HG03432 (cell line): ENCODE measurements at regions not wholly inside any gene's neighbourhood (a gene's known extent, or its start where the extent isn't known, plus 50 kb on each side); places are given as distances from the start of the nearest gene placed in this dataset.

Experiments used
- ATAC-seq: cut with Tn5 transposase; IDR thresholded peaks from one replicate; pipeline ENCODE4 v1.9.1; 2021; ENCODE audit warnings: mild to moderate bottlenecking, moderate library complexity; ENCODE audit not compliant: unreplicated experiment

GRCh38 chr3:65044401-65044800 lies 356.6 kb upstream of the ADAMTS9 start:
- no peak for ATAC-seq

GRCh38 chr3:65042675-65043074 lies 354.9 kb upstream of the ADAMTS9 start:
- no peak for ATAC-seq

DNA sequence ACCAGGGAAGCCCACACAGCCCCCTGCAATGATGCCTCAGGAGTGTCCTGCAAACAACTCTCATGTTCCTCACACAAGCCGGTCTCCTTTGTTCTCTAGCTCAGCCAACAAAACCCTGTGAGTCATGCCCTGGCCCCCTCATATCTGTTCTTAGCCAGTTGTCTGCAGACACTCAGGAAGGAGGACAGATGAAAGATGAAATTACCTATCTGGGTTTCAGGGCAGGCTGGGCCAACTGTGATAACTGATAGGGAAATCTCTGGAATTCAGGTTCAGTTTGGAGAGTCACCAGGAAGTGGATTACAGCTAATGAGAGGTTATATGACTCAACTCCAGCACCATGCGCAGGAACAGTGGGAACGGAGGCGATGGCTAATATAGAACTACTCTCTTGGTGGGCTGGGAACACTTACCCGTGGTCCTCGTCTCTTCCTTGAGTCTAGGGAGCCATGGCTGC lies 352.0 kb upstream of the ADAMTS9 start:
- no peak for ATAC-seq

- ATAC-seq, result no peak
Measured at GRCh38 chr3:65037861-65038260, 350.1 kb upstream of the ADAMTS9 start.

DNA sequence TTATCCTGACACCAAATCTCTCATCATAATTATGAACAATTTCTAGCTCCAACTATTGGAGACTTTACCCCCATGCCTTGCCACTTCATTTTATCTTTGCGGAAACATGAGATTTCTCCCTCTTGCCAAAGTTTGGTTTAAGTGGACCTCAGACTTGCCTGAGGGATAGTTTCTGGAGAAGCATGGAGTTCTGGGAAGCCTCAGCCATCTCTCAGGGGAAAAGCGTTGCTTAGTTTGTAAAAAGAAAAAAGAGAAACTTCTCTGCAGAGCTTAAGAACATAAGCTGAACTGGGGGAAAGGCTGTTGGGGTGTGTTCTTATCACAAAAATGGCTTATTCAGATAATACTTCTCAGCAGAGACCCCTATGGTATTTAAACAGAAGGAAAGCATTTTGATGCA lies 347.4 kb upstream of the ADAMTS9 start:
- ATAC-seq, result no peak

DNA sequence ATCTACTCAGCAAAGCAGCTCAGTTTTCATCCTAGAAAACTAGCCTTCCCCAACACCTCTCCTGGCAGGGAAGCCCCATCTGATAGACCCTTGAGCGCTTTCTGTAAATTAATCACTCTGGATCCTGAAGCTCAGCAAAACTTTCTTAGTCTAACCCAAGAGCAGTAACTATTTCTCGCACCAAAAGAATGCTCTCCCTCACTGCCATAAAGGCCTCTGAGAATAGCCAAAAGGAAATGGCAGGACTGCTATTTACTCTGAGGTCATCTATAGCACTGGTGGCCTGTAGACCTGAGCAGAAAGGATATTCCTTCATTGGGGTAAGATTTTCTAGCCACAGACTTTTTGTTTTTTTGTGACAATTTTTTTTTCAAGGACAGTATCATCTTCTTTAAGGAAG lies 345.8 kb upstream of the ADAMTS9 start:
- no peak for ATAC-seq

GRCh38 chr3:65030847-65031463 lies 343.2 kb upstream of the ADAMTS9 start:
- ATAC-seq, result no peak

- ATAC-seq, result no peak
Measured at GRCh38 chr3:65030014-65030627, 342.3 kb upstream of the ADAMTS9 start.

DNA sequence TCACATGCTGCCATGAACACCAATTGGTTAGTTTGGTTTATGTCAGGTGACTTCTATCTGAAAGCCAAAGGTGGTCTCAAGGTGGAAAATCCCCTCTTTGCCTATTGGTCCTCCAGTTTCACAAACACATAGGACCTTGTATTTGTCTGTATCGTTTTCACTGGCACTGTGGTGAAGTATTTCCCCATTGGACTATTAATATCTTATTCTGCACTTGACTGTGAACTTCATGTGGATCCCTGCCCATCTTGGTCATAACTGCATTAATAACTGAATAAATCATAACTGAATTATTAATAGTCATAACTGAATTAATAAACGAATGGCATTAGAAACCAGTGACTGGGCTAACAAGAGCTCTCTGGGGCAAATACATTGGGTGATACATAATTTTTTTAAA lies 341.3 kb upstream of the ADAMTS9 start:
- ATAC-seq, result no peak

GRCh38 chr3:65028024-65028423 lies 340.2 kb upstream of the ADAMTS9 start:
- no peak for ATAC-seq

GRCh38 chr3:65027335-65027734 lies 339.5 kb upstream of the ADAMTS9 start:
- ATAC-seq, result no peak

DNA sequence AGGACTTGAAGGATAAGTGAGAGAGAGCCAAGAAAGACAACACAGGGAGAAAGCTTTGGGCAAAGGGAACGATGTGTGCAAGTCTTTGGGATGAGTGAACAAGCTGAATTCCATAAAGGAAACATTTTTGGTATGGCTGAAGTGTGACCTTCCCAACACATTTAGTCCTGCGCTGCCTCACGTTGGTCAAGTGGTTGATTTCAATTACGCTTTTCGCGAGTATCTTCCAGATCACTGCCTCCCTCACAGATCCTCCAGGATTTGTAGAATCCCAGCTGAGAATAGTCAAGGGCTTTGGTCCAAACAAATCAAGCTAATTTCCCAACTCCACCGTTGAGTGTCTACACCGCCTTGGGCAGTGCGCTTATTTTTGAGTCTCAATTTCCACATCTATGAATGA lies 338.4 kb upstream of the ADAMTS9 start:
- ATAC-seq, result no peak

DNA sequence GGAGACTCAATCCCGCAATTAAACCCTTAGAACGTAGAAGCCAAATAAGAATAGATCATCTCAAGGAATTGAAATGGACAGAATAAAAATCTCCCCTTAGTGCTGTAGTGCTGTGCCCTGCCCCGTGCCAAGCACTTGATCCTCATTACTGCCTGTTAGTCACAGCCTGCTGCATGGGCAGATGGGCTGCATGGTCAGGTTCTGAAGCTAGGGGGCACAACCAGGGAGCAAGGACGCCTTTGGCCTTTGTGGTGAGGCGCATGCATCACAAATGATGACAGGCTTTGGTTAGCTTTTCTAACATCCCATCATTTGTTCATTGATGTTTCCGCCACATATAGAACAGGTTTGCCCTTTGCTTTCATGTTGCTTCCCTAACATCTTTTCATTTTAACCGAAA lies 336.3 kb upstream of the ADAMTS9 start:
- ATAC-seq, result no peak

DNA sequence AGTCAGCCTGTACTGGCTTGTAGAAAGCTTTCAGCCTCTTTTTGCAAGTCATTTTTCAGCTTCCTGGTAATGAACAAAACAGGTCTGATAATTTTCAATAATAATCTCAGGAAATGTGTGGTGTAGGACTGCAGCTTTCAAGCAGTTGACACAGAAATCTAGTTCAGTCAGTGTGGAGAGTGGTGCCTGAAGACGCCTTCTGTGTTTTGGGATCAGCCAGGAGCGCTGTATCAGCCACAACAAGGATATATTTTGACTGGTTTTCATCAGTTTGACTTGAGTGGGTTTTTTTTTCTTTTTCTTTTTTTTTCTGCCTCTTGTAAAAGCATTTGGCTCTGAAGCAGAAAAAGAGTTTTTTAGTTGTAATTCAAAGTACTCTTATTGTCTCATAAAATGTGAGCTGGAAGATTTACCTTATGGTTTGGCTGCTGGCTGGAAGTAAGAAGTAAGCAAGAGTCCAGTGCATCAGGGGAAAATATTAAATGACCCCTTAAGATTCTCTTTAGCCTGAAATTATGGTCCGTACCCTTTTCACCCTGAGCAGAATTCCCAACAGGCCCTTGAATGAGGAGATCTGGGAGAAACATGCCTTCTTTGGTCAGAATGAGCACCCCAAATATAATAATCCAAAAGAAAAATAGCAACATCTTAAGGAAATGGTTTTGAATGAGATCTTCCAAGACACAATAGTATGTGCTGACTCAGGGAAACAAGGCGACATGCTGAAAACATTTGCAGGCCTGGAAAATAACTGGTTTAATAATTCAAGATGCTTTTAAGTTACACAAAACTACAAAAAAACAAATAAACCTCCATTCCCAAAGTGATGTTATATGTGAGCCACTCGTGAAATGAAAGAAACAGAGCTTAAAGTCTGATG lies 332.7 kb upstream of the ADAMTS9 start:
- ATAC-seq, result no peak

DNA sequence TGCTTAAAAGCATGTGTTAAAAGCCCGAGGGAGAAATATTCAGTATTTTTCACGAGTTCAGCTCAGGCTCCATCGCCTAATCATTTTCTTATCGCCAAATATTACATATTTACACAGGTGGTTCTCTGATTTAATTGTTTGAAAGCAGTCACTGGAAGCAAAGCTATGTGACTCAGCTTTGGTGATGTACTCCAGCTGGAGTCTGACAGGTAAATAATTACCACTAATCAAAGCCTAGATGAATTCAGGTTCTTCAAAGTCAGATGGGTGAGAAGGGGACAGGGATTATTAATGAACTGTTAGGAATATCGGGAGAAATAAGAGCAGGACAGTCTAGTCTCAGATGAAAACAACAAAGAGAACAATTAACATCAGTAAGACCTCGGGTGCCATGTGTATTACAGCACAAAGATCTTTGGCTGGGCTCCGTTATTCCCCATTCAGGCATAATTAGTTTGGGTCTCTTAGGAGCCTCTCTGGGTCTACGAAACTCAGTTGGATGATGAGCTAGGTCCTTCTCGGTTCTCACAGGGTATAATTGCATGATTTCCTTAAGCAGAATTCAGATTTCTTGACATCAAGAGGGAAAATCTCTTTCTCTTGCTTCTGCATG lies 331.7 kb upstream of the ADAMTS9 start:
- no peak for ATAC-seq

GRCh38 chr3:65018801-65019200 lies 331.0 kb upstream of the ADAMTS9 start:
- no peak for ATAC-seq

DNA sequence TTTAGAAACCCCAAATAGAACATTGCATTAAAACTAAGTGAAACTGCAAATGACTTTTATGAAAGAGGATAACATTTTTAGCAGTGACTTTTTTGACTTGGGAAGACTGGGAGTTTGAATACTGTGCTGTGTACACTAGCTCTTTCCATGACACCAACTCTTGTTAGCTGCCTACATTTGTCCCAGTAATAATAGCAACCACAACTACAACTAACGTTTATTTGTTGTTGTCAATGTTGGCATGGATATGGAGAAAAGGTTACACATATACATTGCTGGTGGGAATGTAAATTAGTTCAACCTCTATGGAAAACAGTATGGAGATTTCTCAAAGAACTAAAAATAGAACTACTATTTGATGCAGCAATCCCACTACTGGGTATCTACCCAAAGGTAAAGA lies 329.6 kb upstream of the ADAMTS9 start:
- ATAC-seq, result no peak

DNA sequence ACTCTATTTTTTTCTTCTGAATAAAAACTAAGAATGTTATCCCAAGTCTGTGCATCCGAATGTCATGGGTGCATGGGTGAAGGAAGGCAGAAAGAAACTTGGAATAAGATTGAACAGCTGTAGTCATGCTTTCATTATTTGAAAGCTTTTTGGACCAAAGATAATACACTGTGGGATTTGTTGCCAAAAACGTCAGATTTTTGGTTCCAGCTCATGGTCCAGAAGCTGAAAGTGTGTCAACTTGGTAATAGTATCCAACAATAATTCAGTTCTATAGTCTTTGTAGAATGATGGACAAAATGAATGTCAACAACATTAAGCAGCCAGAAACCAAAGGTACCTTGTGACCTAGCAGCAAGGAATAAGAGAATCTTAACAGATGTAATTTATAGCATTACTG lies 327.9 kb upstream of the ADAMTS9 start:
- no peak for ATAC-seq

GRCh38 chr3:65013053-65013452 lies 325.3 kb upstream of the ADAMTS9 start:
- no peak for ATAC-seq

DNA sequence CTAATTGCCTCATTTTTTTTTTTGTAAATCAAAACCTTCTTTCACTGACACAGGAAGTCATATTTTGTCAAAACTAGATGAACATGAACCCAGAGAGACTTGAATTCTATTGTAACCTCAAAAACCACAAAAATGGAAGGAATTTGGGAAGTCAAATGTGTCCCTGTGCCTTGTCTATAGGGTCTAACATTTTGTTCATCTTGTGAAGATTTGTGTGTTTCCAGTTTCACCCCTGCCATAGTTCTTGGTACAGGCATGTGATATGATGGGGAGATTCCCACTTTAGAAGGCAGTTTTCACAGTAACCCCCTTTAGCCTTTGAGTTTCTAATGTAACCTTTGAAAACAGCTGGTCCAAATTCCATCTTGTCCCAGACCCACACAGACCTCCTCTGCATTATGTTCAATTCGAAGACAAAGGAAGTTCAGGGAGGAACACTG lies 318.5 kb upstream of the ADAMTS9 start:
- no peak for ATAC-seq

- no peak for ATAC-seq
Measured at GRCh38 chr3:65005486-65005885, 317.7 kb upstream of the ADAMTS9 start.
